Loucy (cell line): ENCODE measurements at regions not wholly inside any gene's neighbourhood (a gene's known extent, or its start where the extent isn't known, plus 50 kb on each side); places are given as distances from the start of the nearest gene placed in this dataset.

Experiments
- H2AFZ ChIP-seq: fragments of 200-600 bp; sonication (generic); 2 replicates; pipeline ENCODE4 v1.6.0; 2016; ENCODE audit warnings: antibody characterized with exemption, mild to moderate bottlenecking, low read length, moderate library complexity
- H3F3A ChIP-seq: fragments of 200-600 bp; 2 replicates; pipeline ENCODE4 v1.6.0; 2016; ENCODE audit warnings: antibody characterized with exemption, low read depth, mild to moderate bottlenecking
- H3K27me3 ChIP-seq: fragments of 200-600 bp; sonication (generic); 2 replicates; pipeline ENCODE4 v1.6.1; 2014; ENCODE audit warnings: low read length, mild to moderate bottlenecking; ENCODE audit not compliant: insufficient read depth, poor library complexity, severe bottlenecking
- H3K36me3 ChIP-seq: fragments of 200-600 bp; sonication (generic); 2 replicates; pipeline ENCODE4 v1.6.1; 2016; ENCODE audit warnings: low read length; ENCODE audit not compliant: insufficient read depth
- H3K4me1 ChIP-seq: fragments of 200-600 bp; sonication (generic); 2 replicates; pipeline ENCODE4 v1.5.1; 2014; ENCODE audit warnings: low read length, mild to moderate bottlenecking; ENCODE audit not compliant: insufficient read depth, poor library complexity, severe bottlenecking
- H3K4me2 ChIP-seq: fragments of 200-600 bp; sonication (generic); 2 replicates; pipeline ENCODE4 v1.6.0; 2014; ENCODE audit warnings: antibody characterized with exemption, low read length, low read depth, mild to moderate bottlenecking; ENCODE audit not compliant: poor library complexity, severe bottlenecking
- H3K4me3 ChIP-seq: fragments of 200-600 bp; sonication (generic); 2 replicates; pipeline ENCODE4 v1.5.1; 2014; ENCODE audit warnings: low read length, mild to moderate bottlenecking, mixed read lengths; ENCODE audit not compliant: poor library complexity, severe bottlenecking
- H3K79me2 ChIP-seq: fragments of 200-600 bp; sonication (generic); 2 replicates; pipeline ENCODE4 v1.6.1; 2014; ENCODE audit warnings: low read length; ENCODE audit not compliant: insufficient read depth
- H3K9ac ChIP-seq: fragments of 200-600 bp; sonication (generic); 2 replicates; pipeline ENCODE4 v1.6.0; 2014; ENCODE audit warnings: mild to moderate bottlenecking, low read depth, low read length, moderate library complexity; ENCODE audit not compliant: poor library complexity, severe bottlenecking
- H3K9me2 ChIP-seq: fragments of 200-600 bp; sonication (generic); replicated peaks from 2 replicates; pipeline ENCODE4 v1.6.1; 2016; ENCODE audit warnings: low read depth, low read length, mixed read lengths
- H3K9me3 ChIP-seq: fragments of 200-600 bp; sonication (generic); 2 replicates; pipeline ENCODE4 v1.6.1; 2014; ENCODE audit warnings: mild to moderate bottlenecking, antibody characterized with exemption, low read length, low read depth; ENCODE audit not compliant: insufficient read depth
- H4K20me1 ChIP-seq: fragments of 200-600 bp; sonication (generic); 2 replicates; pipeline ENCODE4 v1.6.0; 2014; ENCODE audit warnings: antibody characterized with exemption, low read length, mild to moderate bottlenecking; ENCODE audit not compliant: insufficient read depth, poor library complexity, severe bottlenecking
- EZH2phosphoT487 ChIP-seq: fragments of 200-600 bp; IDR thresholded peaks from 2 replicates; pipeline ENCODE4 v1.6.1; 2018; ENCODE audit warnings: antibody characterized with exemption, mild to moderate bottlenecking, moderate library complexity, borderline replicate concordance
- TF ChIP-seq, protein P1 (sequence below): fragments of 200-600 bp; sonication (generic); conservative IDR thresholded peaks from 2 replicates; pipeline ENCODE4 v1.5.1; 2014; ENCODE audit warnings: mild to moderate bottlenecking, antibody characterized with exemption, low read length

DNA sequence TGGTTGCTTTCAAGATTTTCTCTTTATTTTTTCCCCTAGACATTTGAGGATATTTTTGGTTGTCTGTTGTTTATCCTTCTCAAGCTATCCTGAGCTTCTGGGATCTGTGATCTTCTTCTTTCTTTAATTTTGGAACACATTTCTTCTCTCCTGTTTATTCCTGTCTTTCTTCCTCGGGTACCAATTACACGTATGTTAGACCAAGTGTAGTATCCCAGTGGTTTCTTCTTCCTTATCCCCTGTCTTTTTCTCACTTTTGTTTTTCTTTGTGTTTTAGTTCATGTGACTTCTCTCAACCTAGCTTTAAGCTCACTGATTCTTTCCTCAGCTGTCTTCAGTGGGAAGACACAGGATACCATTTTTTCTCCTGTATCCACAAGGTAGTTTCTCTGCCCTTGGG is 120.0 kb downstream of the GALR1 start:
- Histone ChIP-seq H3K4me1 (no peaks in the 10 kb centered on the region), H3K9me2 (no peaks in the 10 kb centered on the region), H3F3A (no peaks in the 10 kb centered on the region), H3K27me3 (no peaks in the 10 kb centered on the region), H3K36me3 (no peaks in the 10 kb centered on the region), H3K4me3 (no peak overlapping the region), H3K9ac (no peak overlapping the region), H4K20me1 (no peaks in the 10 kb centered on the region), H2AFZ (no peak overlapping the region), H3K9me3 (no peaks in the 10 kb centered on the region), H3K4me2 (no peak overlapping the region), H3K79me2 (no peaks in the 10 kb centered on the region)
- no peak for TF ChIP-seq EZH2phosphoT487
- TF ChIP-seq, protein P1, sequence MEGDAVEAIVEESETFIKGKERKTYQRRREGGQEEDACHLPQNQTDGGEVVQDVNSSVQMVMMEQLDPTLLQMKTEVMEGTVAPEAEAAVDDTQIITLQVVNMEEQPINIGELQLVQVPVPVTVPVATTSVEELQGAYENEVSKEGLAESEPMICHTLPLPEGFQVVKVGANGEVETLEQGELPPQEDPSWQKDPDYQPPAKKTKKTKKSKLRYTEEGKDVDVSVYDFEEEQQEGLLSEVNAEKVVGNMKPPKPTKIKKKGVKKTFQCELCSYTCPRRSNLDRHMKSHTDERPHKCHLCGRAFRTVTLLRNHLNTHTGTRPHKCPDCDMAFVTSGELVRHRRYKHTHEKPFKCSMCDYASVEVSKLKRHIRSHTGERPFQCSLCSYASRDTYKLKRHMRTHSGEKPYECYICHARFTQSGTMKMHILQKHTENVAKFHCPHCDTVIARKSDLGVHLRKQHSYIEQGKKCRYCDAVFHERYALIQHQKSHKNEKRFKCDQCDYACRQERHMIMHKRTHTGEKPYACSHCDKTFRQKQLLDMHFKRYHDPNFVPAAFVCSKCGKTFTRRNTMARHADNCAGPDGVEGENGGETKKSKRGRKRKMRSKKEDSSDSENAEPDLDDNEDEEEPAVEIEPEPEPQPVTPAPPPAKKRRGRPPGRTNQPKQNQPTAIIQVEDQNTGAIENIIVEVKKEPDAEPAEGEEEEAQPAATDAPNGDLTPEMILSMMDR: no peak

DNA sequence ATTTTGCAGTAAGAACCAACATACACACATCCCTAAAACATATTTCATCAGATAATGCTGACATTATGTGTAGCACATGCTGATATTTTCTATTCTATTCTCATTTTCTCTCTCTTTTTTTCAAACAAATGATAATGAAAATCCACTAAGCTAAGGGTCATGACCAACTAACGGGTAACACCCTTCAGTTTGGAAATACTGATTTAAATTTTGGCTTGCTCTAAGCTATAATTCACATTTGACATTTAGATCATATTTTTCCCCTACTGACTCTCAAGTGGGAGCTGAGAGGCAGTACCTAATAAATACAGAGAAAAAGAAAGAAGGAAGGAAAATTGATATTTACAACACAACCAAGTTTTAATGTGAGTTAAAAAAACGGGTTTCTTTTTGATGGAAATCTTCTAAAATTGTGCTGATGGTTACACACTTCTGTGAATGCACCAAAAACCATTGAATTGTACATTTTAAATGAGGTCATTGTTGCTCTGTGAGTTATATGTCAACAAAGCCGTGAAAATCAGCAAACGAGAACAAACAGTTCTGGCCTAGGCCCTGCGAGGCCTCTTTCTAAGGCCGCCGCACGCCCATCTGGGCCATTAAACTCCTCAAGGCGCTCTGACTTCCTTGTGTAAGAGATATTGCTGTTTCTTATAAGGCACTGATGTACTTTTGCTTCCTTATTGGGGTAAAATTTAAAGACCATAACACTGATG is 124.2 kb downstream of the GALR1 start:
- Histone ChIP-seq H3K9ac (no peak overlapping the region), H3K27me3 (no peaks in the 10 kb centered on the region), H3K9me2 (no peaks in the 10 kb centered on the region), H4K20me1 (no peaks in the 10 kb centered on the region), H3K9me3 (no peaks in the 10 kb centered on the region), H3K4me2 (no peak overlapping the region), H2AFZ (no peak overlapping the region), H3F3A (no peaks in the 10 kb centered on the region), H3K79me2 (no peaks in the 10 kb centered on the region), H3K36me3 (no peaks in the 10 kb centered on the region), H3K4me1 (no peaks in the 10 kb centered on the region), H3K4me3 (no peak overlapping the region)
- TF ChIP-seq, protein P1: no peak

DNA sequence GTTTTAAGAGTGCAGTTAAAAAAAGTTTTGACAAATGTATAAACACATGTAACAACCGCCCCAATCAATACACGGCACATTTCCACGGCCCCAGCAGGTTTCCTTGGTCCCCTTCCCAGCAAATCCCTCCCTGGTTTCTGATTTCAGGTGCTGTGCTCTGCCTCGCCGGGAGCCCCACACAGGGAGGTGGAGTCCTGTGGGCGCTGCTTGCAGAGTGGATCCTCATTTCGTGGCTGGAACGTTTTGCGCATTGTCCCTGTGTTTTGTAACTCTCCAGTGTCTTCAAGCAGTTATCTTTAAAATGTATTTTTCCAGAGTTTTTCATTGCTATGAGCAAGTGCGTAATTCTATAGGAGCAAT is 124.8 kb downstream of the GALR1 start:
- no peak for TF ChIP-seq EZH2phosphoT487
- TF ChIP-seq, protein P1: no peak
- Histone ChIP-seq H3K4me1 (no peaks in the 10 kb centered on the region), H3K9me3 (no peaks in the 10 kb centered on the region), H3F3A (no peaks in the 10 kb centered on the region), H3K27me3 (no peaks in the 10 kb centered on the region), H2AFZ (no peak overlapping the region), H3K79me2 (no peaks in the 10 kb centered on the region), H3K4me2 (no peak overlapping the region), H4K20me1 (no peaks in the 10 kb centered on the region), H3K4me3 (no peak overlapping the region), H3K9ac (no peak overlapping the region), H3K9me2 (no peaks in the 10 kb centered on the region), H3K36me3 (no peaks in the 10 kb centered on the region)
